NOMO-1 treated with dmso at 0.1 percent for 144 hours (cell line): ENCODE measurements at regions not wholly inside any gene's neighbourhood (a gene's known extent, or its start where the extent isn't known, plus 50 kb on each side); places are given as distances from the start of the nearest gene placed in this dataset.

Experiments
- DNase-seq: peaks from one replicate; lab custom pipeline; 2025; ENCODE audit not compliant: unreplicated experiment; lab: John Stamatoyannopoulos, UW

GRCh38 chr2:12240206-12240605 lies 476.5 kb upstream of the TRIB2 start:
- no peak for DNase-seq

GRCh38 chr2:12243381-12243780 lies 473.4 kb upstream of the TRIB2 start:
- no peak for DNase-seq

DNA sequence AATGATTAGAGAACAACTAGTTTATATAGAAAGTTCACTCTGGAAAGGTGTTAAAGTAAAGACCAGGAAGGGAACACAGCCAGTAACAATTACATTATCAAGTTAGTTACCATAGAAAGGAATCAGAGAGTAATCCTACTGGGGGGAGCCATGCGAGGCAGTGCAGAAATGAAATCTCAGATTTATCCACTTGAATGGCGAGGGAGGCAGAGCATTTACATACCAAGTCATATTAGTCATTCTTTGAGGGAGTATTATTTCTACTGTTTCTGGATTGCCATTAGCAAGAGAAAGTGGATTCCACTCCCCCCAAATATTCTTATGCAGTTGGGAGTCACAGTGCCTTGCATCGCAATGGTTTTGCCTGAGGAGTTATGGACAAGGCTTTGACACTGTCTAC lies 472.7 kb upstream of the TRIB2 start:
- no peak for DNase-seq

- DNase-seq: no peak
These were observed 465.6 kb upstream of the TRIB2 start for GRCh38 chr2:12251121-12251520.

DNA sequence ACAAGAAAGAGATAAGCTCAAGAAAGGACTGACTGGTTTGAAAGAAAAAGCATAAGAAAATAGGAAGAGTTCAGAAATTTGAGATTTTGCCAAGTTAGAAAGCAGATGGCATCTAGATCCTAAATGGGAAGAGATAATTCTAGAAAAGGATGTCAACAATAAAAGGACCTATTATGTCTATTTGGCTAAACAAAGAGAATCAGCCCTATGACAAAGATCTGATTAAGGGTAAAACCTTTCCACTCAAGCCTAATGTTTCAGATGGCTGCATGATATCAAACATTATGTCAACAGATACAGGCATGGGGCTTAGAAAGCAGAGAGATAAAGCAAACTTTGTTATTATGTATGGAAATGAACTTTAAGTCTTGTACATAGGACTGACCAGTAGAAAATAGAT lies 465.0 kb upstream of the TRIB2 start:
- DNase-seq: no peak

DNA sequence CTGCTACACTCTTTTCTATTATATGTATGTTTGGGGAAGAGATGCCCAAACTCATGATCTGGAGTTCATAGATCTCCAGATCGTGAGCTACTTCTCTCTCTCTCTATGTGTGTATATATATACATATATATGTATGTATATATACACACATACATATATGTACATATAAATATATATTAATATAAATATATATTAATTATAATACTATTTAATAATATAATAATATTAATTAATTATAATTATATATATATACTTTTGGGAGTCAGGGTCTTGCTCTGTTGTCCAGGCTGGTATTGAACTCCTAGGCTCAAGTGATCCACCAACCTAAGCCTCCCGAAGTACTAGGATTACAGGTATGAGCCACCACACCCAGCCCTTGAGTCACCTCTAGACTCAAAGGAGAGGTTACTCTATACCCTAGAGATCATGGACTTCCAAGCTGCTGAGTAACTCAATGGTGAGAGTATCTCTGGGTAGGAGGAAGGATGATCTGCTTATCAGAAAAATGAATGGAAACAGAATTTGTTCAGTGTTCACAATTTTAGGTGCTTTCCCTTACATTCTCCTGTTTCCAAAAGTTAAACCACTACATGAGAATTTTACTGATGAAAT lies 463.5 kb upstream of the TRIB2 start:
- DNase-seq: no peak

DNA sequence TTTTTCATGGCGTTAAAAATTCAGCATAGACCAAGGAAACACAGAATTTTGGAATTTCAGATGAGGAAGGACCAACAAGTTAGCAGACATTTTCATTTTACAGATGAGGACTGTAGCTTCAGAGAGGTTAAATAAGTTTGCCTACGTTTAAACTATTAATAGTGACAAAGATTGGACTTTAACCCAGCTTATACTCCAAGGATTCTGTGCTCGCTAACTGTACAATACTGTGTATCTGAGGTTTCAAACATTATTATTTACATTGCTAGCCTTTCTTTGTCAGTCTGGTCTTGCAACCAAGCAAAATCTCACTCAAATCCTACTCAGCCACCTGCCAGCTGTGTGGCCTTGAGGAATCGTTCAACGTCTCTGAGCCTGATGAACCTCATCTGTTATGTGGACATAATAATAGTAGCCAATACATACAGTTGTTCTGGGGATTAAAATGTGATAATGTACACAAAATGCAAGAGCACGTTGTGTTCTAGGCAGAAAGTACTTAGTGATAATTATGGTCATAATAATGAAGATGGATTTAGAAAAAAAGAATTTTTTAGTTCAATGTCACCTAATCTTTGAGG lies 462.4 kb upstream of the TRIB2 start:
- DNase-seq: no peak

GRCh38 chr2:12256206-12256605 lies 460.5 kb upstream of the TRIB2 start:
- DNase-seq: no peak

GRCh38 chr2:12257476-12257875 lies 459.3 kb upstream of the TRIB2 start:
- DNase-seq: no peak

- no peak for DNase-seq
These were observed 457.2 kb upstream of the TRIB2 start for GRCh38 chr2:12259493-12259892.

GRCh38 chr2:12261986-12262680 lies 454.6 kb upstream of the TRIB2 start:
- no peak for DNase-seq

DNA sequence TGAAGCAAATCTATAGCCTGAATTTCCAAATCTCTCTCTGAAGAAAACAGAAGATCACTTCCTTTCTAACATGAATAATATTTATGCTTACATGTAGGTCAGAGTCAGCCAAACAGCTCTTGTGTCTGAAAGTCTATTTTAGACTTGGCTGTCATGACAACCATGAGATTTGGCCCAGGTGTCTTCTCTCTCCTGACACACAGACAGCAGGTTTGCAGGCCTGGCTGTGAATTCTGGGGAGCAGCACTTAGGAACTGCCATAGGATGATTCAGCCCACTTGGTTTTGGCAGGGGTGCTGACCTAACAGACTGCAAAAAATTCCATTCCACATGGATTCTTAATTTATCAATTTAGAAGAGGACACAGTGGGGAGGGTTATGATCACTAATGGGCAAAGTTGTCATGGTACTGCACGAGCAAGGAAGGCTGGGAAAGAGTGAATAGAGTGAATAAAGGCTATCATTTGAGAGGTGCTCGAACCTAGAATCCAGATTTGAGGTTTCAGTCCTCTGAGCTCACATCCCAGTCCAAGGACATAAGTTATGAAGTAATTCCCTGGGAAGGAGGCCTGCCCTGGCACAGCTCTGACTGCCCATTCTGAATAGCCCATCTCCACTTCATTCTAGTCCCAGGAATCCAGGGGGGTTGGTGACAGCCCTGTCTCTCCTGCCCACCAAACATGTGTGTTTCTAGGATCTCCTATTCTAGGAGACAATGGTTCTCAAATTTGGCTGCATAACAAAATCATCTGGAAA lies 453.9 kb upstream of the TRIB2 start:
- DNase-seq: no peak

GRCh38 chr2:12263730-12264129 lies 453.0 kb upstream of the TRIB2 start:
- no peak for DNase-seq

GRCh38 chr2:12264146-12264545 lies 452.6 kb upstream of the TRIB2 start:
- DNase-seq: no peak

- DNase-seq: no peak
These were observed 451.1 kb upstream of the TRIB2 start for GRCh38 chr2:12265646-12266045.

GRCh38 chr2:12267042-12267441 lies 449.7 kb upstream of the TRIB2 start:
- DNase-seq: no peak

DNA sequence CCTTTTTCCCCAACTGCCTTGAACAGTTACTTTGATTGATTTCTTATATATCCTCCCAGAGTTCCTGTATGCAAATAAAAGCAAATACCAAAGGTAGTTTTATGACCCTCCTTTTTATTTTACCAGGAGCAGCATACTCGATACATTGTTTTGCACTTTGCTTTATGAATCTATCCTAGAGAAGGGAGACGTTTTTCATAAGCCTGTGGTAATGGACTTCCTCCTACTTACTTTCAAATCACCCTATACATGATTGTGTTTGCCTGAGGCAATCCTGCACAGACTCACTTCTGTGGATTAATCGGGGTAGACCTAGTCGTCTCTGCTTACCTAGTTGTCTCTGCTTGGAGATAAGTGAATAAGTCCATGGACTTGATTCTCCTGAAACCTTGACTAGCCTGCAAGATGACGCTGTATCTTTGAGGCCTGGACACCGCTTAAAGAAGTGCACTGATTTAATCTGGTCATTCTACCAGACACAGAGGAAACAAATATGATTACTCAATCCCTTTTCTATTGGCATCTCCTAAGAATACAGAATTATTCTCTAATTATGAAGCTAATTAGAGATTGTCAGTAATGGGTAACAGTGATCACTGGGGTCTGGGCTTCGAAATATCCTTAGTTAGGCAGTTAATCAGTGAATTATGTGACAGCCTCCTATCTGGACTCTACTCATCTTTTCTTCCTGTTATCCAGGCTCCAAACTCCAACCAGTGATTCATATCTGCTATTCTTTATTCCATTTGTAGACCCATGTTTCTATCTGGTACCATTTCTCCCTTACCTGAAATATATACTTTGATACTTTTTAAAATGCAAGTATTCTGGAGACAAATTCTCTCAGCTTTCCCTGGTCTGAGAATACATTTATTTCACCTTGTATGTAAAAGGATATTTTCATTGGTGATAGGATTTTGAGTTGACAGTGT lies 447.4 kb upstream of the TRIB2 start:
- no peak for DNase-seq

GRCh38 chr2:12270876-12271588 lies 445.7 kb upstream of the TRIB2 start:
- no peak for DNase-seq

DNA sequence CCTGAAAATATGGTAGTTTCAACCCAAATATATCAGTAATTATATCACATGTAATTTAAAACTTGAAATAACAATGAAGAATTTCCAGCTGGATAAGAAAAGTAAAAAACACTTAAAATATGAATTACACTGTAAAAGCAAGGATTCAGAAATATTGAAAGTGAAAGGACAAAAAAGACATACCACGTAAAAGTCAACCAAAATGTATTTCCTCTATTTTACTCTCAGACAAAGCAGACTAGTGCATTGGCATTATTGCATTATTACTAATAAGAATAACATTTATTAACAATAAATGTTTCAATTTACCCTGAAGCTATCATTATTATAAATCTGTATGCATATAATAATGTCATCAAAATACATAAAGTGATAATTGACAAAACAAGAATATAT lies 445.1 kb upstream of the TRIB2 start:
- DNase-seq: no peak

DNA sequence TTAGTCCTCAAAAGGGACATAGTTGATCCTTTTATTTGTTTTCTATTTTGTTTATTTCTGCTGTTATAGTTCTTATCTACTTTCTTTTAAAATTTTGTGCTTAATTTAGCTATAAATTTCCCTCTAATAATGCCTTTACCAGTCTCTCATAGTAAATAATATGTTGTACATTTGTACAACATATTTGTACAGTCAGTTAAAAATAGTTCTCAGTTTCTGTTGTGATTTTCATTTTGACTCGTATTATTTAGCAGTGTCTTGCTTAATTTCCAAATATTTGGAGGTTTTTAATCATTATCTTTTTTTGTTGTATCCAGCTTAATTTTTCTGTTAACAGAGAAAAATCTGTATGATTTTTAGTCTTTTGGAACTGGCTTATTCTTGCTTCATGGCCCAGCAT lies 443.6 kb upstream of the TRIB2 start:
- DNase-seq: no peak
